Panc1 (cell line): ENCODE measurements at regions not wholly inside any gene's neighbourhood (a gene's known extent, or its start where the extent isn't known, plus 50 kb on each side); places are given as distances from the start of the nearest gene placed in this dataset.

Source experiments
- CTCF ChIP-seq: fragments of 450-650 bp; IDR thresholded peaks from 2 replicates; pipeline ENCODE4 v1.5.1; 2017; ENCODE audit warnings: mild to moderate bottlenecking
- POLR2AphosphoS5 ChIP-seq: IDR thresholded peaks from 2 replicates; pipeline ENCODE4 v1.6.1; 2012; ENCODE audit warnings: mild to moderate bottlenecking, low read depth, low read length, moderate library complexity
- REST ChIP-seq, 2 experiments: IDR thresholded peaks; 2 replicates each; pipeline ENCODE4 v1.6.1; 2011 to 2012; ENCODE audit warnings: low read depth in 2 of 2, control low read depth in 1 of 2, low read length in 1 of 2, mild to moderate bottlenecking in 1 of 2, moderate library complexity in 1 of 2; ENCODE audit not compliant: insufficient read depth in 1 of 2

- TF ChIP-seq REST (IDR thresholded peaks at IDR 0.05; ENCODE audit: insufficient read depth in 1 of 2, low read depth in 2 of 2, low read length in 1 of 2) (no peak), CTCF (no peak), POLR2AphosphoS5 (no peak)
These were observed 82.4 kb upstream of the DACH1 start for GRCh38 chr13:71949441-71949840.
